Kidney capillary endothelial cell (primary cell): ENCODE measurements at regions not wholly inside any gene's neighbourhood (a gene's known extent, or its start where the extent isn't known, plus 50 kb on each side); places are given as distances from the start of the nearest gene placed in this dataset.
A peak's percentile ranks its signal among the peaks of the same experiment; 100 is the strongest.
"Not testable (repeated sequence)": the region's sequence is repeated elsewhere in the genome, so short reads cannot be mapped to it uniquely, and the experiment has no call there.

Experiments
- DNase-seq: peaks from one replicate; pipeline ENCODE4 v3.0.0-alpha.2; 2018; ENCODE audit warnings: low spot score

- DNase-seq, result no peak
Observed at GRCh38 chr4:177185151-177185550, 124.5 kb upstream of the NEIL3 start.

GRCh38 chr4:177185579-177185978 lies 124.1 kb upstream of the NEIL3 start:
- DNase-seq, result no peak

- DNase-seq, result no peak
Observed at GRCh38 chr4:177187371-177187770, 122.3 kb upstream of the NEIL3 start.

GRCh38 chr4:177190995-177191580 lies 118.6 kb upstream of the NEIL3 start:
- no peak for DNase-seq

- DNase-seq, result no peak
Observed at GRCh38 chr4:177191586-177191985, 118.1 kb upstream of the NEIL3 start.

- no peak for DNase-seq
Observed at GRCh38 chr4:177191991-177192390, 117.7 kb upstream of the NEIL3 start.

GRCh38 chr4:177193024-177193715 lies 116.5 kb upstream of the NEIL3 start:
- not testable (repeated sequence) for DNase-seq

- DNase-seq, result no peak
Observed at GRCh38 chr4:177194906-177195305, 114.8 kb upstream of the NEIL3 start.

- no peak for DNase-seq
Observed at GRCh38 chr4:177196615-177197014, 113.1 kb upstream of the NEIL3 start.

- DNase-seq, result no peak
Observed at GRCh38 chr4:177201614-177202013, 108.1 kb upstream of the NEIL3 start.

- no peak for DNase-seq
Observed at GRCh38 chr4:177204126-177204525, 105.5 kb upstream of the NEIL3 start.

- DNase-seq, result no peak
Observed at GRCh38 chr4:177214935-177215334, 94.7 kb upstream of the NEIL3 start.

GRCh38 chr4:177220376-177220775 lies 89.3 kb upstream of the NEIL3 start:
- DNase-seq, result peak; percentile 16

GRCh38 chr4:177222781-177223180 lies 86.9 kb upstream of the NEIL3 start:
- no peak for DNase-seq

GRCh38 chr4:177225605-177226004 lies 84.1 kb upstream of the NEIL3 start:
- DNase-seq, result no peak

GRCh38 chr4:177227636-177228035 lies 82.0 kb upstream of the NEIL3 start:
- DNase-seq, result no peak

- DNase-seq, result no peak
Observed at GRCh38 chr4:177228599-177228998, 81.1 kb upstream of the NEIL3 start.

GRCh38 chr4:177229331-177229730 lies 80.3 kb upstream of the NEIL3 start:
- DNase-seq, result peak; percentile 7

GRCh38 chr4:177232473-177232872 lies 77.2 kb upstream of the NEIL3 start:
- DNase-seq, result no peak

- DNase-seq, result no peak
Observed at GRCh38 chr4:177235026-177235425, 74.6 kb upstream of the NEIL3 start.

GRCh38 chr4:177236886-177237285 lies 72.8 kb upstream of the NEIL3 start:
- no peak for DNase-seq

- DNase-seq, result no peak
Observed at GRCh38 chr4:177237291-177237690, 72.4 kb upstream of the NEIL3 start.

GRCh38 chr4:177239477-177239876 lies 70.2 kb upstream of the NEIL3 start:
- no peak for DNase-seq

- no peak for DNase-seq
Observed at GRCh38 chr4:177239878-177240277, 69.8 kb upstream of the NEIL3 start.
